GM23338 (cell line): ENCODE measurements at regions not wholly inside any gene's neighbourhood (a gene's known extent, or its start where the extent isn't known, plus 50 kb on each side); places are given as distances from the start of the nearest gene placed in this dataset.

ENCODE experiments used
- ATAC-seq: fragments of 200-7000 bp; cut with Tn5 transposase; 3 replicates; pipeline ENCODE4 v1.9.1; 2020
- DNase-seq: peaks from one replicate; pipeline ENCODE4 v3.0.0-alpha.2; 2015; ENCODE audit warnings: low spot score
- H2AFZ ChIP-seq: fragments of 200-600 bp; sonication (generic); 2 replicates; pipeline ENCODE4 v1.8.0; 2016; ENCODE audit warnings: antibody characterized with exemption, mild to moderate bottlenecking, moderate library complexity
- H3F3A ChIP-seq: fragments of 200-600 bp; sonication (generic); replicated peaks from 2 replicates; pipeline ENCODE4 v1.8.0; 2017; ENCODE audit warnings: antibody characterized with exemption, mixed run types, low read depth
- H3K27ac ChIP-seq: fragments of 200-600 bp; sonication (generic); 2 replicates; pipeline ENCODE4 v1.6.1; 2016; ENCODE audit warnings: low read depth
- H3K27me3 ChIP-seq: fragments of 200-600 bp; sonication (generic); 2 replicates; pipeline ENCODE4 v1.8.0; 2016; ENCODE audit warnings: mild to moderate bottlenecking, mixed run types, moderate library complexity; ENCODE audit not compliant: insufficient read depth
- H3K36me3 ChIP-seq: fragments of 200-600 bp; sonication (generic); 2 replicates; pipeline ENCODE4 v1.8.0; 2016; ENCODE audit warnings: mild to moderate bottlenecking; ENCODE audit not compliant: insufficient read depth
- H3K4me1 ChIP-seq: fragments of 200-600 bp; sonication (generic); 2 replicates; pipeline ENCODE4 v1.8.0; 2016; ENCODE audit warnings: mild to moderate bottlenecking, moderate library complexity; ENCODE audit not compliant: insufficient read depth
- H3K4me2 ChIP-seq: fragments of 200-600 bp; sonication (generic); 2 replicates; pipeline ENCODE4 v1.7.1; 2017; ENCODE audit warnings: mixed run types
- H3K4me3 ChIP-seq: fragments of 200-600 bp; sonication (generic); 2 replicates; pipeline ENCODE4 v1.6.1; 2016; ENCODE audit warnings: mixed run types
- H3K79me2 ChIP-seq: fragments of 200-600 bp; sonication (generic); replicated peaks from 2 replicates; pipeline ENCODE4 v1.8.0; 2017; ENCODE audit warnings: mild to moderate bottlenecking; ENCODE audit not compliant: insufficient read depth
- H3K9me2 ChIP-seq: fragments of 200-600 bp; sonication (generic); 2 replicates; pipeline ENCODE4 v1.8.0; 2017; ENCODE audit not compliant: insufficient read depth
- H4K20me1 ChIP-seq: fragments of 200-600 bp; sonication (generic); replicated peaks from 2 replicates; pipeline ENCODE4 v1.8.0; 2017; ENCODE audit warnings: mild to moderate bottlenecking; ENCODE audit not compliant: insufficient read depth
- H3K27ac Mint-ChIP-seq: 2 replicates; pipeline ENCODE4 v1.8.0; 2020; ENCODE audit warnings: inconsistent platforms, mild to moderate bottlenecking, moderate library complexity, mixed read lengths
- H3K27me3 Mint-ChIP-seq: 3 replicates; pipeline ENCODE4 v1.8.0; 2022; ENCODE audit warnings: low read depth, mild to moderate bottlenecking, moderate library complexity, mixed read lengths, inconsistent platforms; ENCODE audit not compliant: insufficient read depth, poor library complexity
- H3K36me3 Mint-ChIP-seq: 3 replicates; pipeline ENCODE4 v1.8.0; 2021; ENCODE audit warnings: low read depth, mild to moderate bottlenecking, inconsistent platforms, moderate library complexity, mixed read lengths
- H3K4me1 Mint-ChIP-seq: 3 replicates; pipeline ENCODE4 v1.8.0; 2020; ENCODE audit warnings: mild to moderate bottlenecking, inconsistent platforms, mixed read lengths
- H3K4me3 Mint-ChIP-seq: 3 replicates; pipeline ENCODE4 v1.8.0; 2021; ENCODE audit warnings: moderate library complexity, mild to moderate bottlenecking, inconsistent platforms, mixed read lengths
- H3K9me3 Mint-ChIP-seq: 3 replicates; pipeline ENCODE4 v1.8.0; 2020; ENCODE audit warnings: moderate library complexity, mild to moderate bottlenecking, inconsistent platforms, mixed read lengths
- CREB1 ChIP-seq: fragments of 250-450 bp; sonication (Bioruptor Pico); IDR thresholded peaks from 2 replicates; pipeline ENCODE4 v1.5.0; 2020; ENCODE audit warnings: low read depth, mild to moderate bottlenecking, moderate library complexity
- EZH2 ChIP-seq: fragments of 200-600 bp; sonication (generic); IDR thresholded peaks from one replicate; pipeline ENCODE4 v1.8.0; 2017; ENCODE audit warnings: antibody characterized with exemption, mild to moderate bottlenecking, low read depth; ENCODE audit not compliant: unreplicated experiment
- EZH2phosphoT487 ChIP-seq: fragments of 200-600 bp; sonication (generic); IDR thresholded peaks from one replicate; pipeline ENCODE4 v1.8.1; 2018; ENCODE audit warnings: antibody characterized with exemption; ENCODE audit not compliant: unreplicated experiment
- JUNB ChIP-seq: IDR thresholded peaks from one replicate; pipeline ENCODE4 v1.6.1; 2016; ENCODE audit warnings: antibody characterized with exemption; ENCODE audit not compliant: unreplicated experiment
- NANOG ChIP-seq: IDR thresholded peaks from 2 replicates; pipeline ENCODE4 v1.6.1; 2016; ENCODE audit warnings: antibody characterized with exemption, borderline replicate concordance
- POLR2AphosphoS5 ChIP-seq: IDR thresholded peaks from 2 replicates; pipeline ENCODE4 v1.6.1; 2016; ENCODE audit warnings: antibody characterized with exemption, low read depth
- STAT1 ChIP-seq: IDR thresholded peaks from one replicate; pipeline ENCODE4 v1.6.1; 2016; ENCODE audit warnings: antibody characterized with exemption; ENCODE audit not compliant: unreplicated experiment
- ZNF114 ChIP-seq: fragments of 250-450 bp; sonication (Bioruptor Pico); IDR thresholded peaks from 2 replicates; pipeline ENCODE4 v1.5.0; 2020; ENCODE audit warnings: mild to moderate bottlenecking, moderate library complexity
- ZNF331 ChIP-seq: fragments of 250-450 bp; sonication (Bioruptor Pico); IDR thresholded peaks from 2 replicates; pipeline ENCODE4 v1.5.0; 2020; ENCODE audit warnings: low read depth, mild to moderate bottlenecking, moderate library complexity
- TF ChIP-seq, protein P1 (sequence below): IDR thresholded peaks from one replicate; pipeline ENCODE4 v1.6.1; 2018; ENCODE audit warnings: antibody characterized with exemption; ENCODE audit not compliant: unreplicated experiment
- TF ChIP-seq, protein P2 (sequence below): IDR thresholded peaks from 2 replicates; pipeline ENCODE4 v1.6.1; 2016; ENCODE audit warnings: antibody characterized with exemption
- TF ChIP-seq, protein P3 (sequence below), 2 experiments: fragments of 200-600 bp in 1 of 2; sonication (generic) in 1 of 2; conservative IDR thresholded peaks; 2 replicates each; pipeline versions ENCODE4 v1.5.1 to v1.6.1; 2016 to 2017; ENCODE audit warnings: antibody characterized with exemption in 2 of 2, low read depth in 2 of 2, mild to moderate bottlenecking in 2 of 2, moderate library complexity in 1 of 2
- TF ChIP-seq, protein P4 (sequence below): fragments of 250-450 bp; sonication (Bioruptor Pico); IDR thresholded peaks from 2 replicates; pipeline ENCODE4 v1.5.0; 2020; ENCODE audit warnings: mild to moderate bottlenecking, moderate library complexity

DNA sequence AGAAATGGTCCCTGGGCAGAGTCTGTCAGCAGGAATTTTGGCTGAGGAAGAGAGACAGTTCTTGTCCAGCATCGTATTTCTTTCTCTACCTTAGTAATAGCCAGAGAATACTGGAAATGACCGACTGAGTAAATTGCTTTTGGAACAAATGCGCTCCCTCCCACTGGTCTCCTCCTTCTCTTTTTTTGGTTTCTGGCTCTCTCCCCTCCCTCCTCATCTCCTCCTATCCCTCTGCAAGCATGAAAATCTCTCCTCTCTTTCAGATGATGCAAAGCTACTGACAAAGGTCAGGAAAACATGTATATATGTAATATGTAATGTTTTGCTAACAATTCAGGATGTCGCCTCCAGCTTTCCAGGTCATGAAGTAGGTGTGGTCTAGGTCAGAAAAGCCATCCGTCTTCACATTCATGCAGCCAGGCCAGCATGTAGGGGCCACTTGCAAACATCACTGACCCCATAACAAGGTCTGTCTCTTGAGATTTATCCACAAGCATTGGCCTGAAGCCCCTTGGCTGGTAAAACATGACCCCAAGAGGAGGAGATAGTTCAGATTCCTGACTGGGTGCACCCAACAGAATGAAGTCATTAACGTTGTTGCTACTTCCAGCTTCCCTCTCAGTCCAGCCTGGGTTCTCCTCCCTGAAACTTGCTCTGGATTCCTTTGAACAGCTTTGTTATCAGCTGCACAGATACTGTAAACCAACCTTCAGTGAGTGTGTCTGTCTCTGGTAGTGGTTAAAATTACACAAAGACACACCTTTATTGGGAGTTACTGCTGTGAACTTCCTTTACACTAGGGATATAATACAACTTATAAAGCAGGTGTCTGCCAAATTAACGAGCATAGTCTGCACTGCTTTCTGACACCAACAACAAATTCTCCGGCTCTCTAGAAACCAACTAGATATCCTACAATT, 864.4 kb upstream of the KLHL29 start:
- Histone ChIP-seq H3K36me3 (no peaks in the 10 kb centered on the region; the same call in 1 of the 2 replicates), H4K20me1 (no peaks in the 10 kb centered on the region), H3F3A (no peaks in the 10 kb centered on the region), H3K4me2 (no peak overlapping the region), H3K79me2 (no peaks in the 10 kb centered on the region), H3K27me3 (no peaks in the 10 kb centered on the region), H3K4me3 (no peak overlapping the region), H2AFZ (no peak overlapping the region), H3K4me1 (no peaks in the 10 kb centered on the region), H3K27ac (no peak overlapping the region), H3K9me2 (no peaks in the 10 kb centered on the region)
- peaks cover 1% of the 10 kb centered on the region for H3K27me3 Mint-ChIP-seq
- H3K4me3 Mint-ChIP-seq: no peak overlapping the region
- no peak for TF ChIP-seq JUNB
- TF ChIP-seq, protein P1, sequence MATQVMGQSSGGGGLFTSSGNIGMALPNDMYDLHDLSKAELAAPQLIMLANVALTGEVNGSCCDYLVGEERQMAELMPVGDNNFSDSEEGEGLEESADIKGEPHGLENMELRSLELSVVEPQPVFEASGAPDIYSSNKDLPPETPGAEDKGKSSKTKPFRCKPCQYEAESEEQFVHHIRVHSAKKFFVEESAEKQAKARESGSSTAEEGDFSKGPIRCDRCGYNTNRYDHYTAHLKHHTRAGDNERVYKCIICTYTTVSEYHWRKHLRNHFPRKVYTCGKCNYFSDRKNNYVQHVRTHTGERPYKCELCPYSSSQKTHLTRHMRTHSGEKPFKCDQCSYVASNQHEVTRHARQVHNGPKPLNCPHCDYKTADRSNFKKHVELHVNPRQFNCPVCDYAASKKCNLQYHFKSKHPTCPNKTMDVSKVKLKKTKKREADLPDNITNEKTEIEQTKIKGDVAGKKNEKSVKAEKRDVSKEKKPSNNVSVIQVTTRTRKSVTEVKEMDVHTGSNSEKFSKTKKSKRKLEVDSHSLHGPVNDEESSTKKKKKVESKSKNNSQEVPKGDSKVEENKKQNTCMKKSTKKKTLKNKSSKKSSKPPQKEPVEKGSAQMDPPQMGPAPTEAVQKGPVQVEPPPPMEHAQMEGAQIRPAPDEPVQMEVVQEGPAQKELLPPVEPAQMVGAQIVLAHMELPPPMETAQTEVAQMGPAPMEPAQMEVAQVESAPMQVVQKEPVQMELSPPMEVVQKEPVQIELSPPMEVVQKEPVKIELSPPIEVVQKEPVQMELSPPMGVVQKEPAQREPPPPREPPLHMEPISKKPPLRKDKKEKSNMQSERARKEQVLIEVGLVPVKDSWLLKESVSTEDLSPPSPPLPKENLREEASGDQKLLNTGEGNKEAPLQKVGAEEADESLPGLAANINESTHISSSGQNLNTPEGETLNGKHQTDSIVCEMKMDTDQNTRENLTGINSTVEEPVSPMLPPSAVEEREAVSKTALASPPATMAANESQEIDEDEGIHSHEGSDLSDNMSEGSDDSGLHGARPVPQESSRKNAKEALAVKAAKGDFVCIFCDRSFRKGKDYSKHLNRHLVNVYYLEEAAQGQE: no peak
- no peak for TF ChIP-seq EZH2phosphoT487
- TF ChIP-seq ZNF114 (CRISPR knock-in tag): no peak
- no peak for TF ChIP-seq STAT1
- no peak for TF ChIP-seq EZH2
- no peak for TF ChIP-seq NANOG
- no peak for TF ChIP-seq ZNF331
- TF ChIP-seq POLR2AphosphoS5: no peak
- TF ChIP-seq, protein P2, sequence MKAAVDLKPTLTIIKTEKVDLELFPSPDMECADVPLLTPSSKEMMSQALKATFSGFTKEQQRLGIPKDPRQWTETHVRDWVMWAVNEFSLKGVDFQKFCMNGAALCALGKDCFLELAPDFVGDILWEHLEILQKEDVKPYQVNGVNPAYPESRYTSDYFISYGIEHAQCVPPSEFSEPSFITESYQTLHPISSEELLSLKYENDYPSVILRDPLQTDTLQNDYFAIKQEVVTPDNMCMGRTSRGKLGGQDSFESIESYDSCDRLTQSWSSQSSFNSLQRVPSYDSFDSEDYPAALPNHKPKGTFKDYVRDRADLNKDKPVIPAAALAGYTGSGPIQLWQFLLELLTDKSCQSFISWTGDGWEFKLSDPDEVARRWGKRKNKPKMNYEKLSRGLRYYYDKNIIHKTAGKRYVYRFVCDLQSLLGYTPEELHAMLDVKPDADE: no peak
- TF ChIP-seq, protein P3, sequence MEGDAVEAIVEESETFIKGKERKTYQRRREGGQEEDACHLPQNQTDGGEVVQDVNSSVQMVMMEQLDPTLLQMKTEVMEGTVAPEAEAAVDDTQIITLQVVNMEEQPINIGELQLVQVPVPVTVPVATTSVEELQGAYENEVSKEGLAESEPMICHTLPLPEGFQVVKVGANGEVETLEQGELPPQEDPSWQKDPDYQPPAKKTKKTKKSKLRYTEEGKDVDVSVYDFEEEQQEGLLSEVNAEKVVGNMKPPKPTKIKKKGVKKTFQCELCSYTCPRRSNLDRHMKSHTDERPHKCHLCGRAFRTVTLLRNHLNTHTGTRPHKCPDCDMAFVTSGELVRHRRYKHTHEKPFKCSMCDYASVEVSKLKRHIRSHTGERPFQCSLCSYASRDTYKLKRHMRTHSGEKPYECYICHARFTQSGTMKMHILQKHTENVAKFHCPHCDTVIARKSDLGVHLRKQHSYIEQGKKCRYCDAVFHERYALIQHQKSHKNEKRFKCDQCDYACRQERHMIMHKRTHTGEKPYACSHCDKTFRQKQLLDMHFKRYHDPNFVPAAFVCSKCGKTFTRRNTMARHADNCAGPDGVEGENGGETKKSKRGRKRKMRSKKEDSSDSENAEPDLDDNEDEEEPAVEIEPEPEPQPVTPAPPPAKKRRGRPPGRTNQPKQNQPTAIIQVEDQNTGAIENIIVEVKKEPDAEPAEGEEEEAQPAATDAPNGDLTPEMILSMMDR (conservative IDR thresholded peaks at IDR 0.05; ENCODE audit: low read depth in 2 of 2): no peak
- TF ChIP-seq, protein P4, sequence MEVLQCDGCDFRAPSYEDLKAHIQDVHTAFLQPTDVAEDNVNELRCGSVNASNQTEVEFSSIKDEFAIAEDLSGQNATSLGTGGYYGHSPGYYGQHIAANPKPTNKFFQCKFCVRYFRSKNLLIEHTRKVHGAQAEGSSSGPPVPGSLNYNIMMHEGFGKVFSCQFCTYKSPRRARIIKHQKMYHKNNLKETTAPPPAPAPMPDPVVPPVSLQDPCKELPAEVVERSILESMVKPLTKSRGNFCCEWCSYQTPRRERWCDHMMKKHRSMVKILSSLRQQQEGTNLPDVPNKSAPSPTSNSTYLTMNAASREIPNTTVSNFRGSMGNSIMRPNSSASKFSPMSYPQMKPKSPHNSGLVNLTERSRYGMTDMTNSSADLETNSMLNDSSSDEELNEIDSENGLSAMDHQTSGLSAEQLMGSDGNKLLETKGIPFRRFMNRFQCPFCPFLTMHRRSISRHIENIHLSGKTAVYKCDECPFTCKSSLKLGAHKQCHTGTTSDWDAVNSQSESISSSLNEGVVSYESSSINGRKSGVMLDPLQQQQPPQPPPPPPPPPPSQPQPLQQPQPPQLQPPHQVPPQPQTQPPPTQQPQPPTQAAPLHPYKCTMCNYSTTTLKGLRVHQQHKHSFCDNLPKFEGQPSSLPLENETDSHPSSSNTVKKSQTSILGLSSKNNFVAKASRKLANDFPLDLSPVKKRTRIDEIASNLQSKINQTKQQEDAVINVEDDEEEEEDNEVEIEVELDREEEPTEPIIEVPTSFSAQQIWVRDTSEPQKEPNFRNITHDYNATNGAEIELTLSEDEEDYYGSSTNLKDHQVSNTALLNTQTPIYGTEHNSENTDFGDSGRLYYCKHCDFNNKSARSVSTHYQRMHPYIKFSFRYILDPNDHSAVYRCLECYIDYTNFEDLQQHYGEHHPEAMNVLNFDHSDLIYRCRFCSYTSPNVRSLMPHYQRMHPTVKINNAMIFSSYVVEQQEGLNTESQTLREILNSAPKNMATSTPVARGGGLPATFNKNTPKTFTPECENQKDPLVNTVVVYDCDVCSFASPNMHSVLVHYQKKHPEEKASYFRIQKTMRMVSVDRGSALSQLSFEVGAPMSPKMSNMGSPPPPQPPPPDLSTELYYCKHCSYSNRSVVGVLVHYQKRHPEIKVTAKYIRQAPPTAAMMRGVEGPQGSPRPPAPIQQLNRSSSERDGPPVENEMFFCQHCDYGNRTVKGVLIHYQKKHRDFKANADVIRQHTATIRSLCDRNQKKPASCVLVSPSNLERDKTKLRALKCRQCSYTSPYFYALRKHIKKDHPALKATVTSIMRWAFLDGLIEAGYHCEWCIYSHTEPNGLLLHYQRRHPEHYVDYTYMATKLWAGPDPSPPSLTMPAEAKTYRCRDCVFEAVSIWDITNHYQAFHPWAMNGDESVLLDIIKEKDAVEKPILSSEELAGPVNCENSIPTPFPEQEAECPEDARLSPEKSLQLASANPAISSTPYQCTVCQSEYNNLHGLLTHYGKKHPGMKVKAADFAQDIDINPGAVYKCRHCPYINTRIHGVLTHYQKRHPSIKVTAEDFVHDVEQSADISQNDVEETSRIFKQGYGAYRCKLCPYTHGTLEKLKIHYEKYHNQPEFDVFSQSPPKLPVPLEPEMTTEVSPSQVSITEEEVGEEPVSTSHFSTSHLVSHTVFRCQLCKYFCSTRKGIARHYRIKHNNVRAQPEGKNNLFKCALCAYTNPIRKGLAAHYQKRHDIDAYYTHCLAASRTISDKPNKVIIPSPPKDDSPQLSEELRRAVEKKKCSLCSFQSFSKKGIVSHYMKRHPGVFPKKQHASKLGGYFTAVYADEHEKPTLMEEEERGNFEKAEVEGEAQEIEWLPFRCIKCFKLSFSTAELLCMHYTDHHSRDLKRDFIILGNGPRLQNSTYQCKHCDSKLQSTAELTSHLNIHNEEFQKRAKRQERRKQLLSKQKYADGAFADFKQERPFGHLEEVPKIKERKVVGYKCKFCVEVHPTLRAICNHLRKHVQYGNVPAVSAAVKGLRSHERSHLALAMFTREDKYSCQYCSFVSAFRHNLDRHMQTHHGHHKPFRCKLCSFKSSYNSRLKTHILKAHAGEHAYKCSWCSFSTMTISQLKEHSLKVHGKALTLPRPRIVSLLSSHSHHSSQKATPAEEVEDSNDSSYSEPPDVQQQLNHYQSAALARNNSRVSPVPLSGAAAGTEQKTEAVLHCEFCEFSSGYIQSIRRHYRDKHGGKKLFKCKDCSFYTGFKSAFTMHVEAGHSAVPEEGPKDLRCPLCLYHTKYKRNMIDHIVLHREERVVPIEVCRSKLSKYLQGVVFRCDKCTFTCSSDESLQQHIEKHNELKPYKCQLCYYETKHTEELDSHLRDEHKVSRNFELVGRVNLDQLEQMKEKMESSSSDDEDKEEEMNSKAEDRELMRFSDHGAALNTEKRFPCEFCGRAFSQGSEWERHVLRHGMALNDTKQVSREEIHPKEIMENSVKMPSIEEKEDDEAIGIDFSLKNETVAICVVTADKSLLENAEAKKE (CRISPR knock-in tag): no peak
- TF ChIP-seq CREB1 (CRISPR knock-in tag): no peak
- DNase-seq: no peak
- peaks cover 11% of the 10 kb centered on the region for H3K4me1 Mint-ChIP-seq
- ATAC-seq: no peak
- H3K27ac Mint-ChIP-seq: no peak overlapping the region
- peaks cover 5% of the 10 kb centered on the region for H3K9me3 Mint-ChIP-seq
- H3K36me3 Mint-ChIP-seq: no peaks in the 10 kb centered on the region; the same call in 2 of the 3 replicates
